TTC549 (cell line): ENCODE measurements at regions not wholly inside any gene's neighbourhood (a gene's known extent, or its start where the extent isn't known, plus 50 kb on each side); places are given as distances from the start of the nearest gene placed in this dataset.

Experiments
- FAIRE-seq: peaks from 2 replicates; lab custom pipeline; 2012; peaks lifted over from hg19 to GRCh38; lab: Jason Lieb, UNC

DNA sequence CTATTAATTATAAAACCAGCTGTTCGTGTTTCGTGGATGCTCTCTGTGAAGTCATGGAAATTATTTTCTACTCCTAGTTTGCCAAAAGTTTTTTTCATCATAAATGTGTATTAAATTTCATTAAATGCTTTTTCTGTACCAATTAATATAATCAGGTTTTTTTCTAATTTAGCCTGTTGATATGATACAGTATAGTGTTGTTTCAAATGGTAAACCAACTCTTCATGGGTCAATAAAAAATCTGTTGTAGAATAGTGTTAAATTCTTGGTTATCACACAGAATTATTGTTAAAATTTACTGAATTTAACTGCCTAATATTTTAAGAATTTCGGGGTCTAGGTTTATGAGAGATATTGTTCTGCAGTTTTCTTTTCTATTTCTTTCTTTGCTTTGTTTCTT lies 505.9 kb upstream of the MANEA start:
- no peak for FAIRE-seq

DNA sequence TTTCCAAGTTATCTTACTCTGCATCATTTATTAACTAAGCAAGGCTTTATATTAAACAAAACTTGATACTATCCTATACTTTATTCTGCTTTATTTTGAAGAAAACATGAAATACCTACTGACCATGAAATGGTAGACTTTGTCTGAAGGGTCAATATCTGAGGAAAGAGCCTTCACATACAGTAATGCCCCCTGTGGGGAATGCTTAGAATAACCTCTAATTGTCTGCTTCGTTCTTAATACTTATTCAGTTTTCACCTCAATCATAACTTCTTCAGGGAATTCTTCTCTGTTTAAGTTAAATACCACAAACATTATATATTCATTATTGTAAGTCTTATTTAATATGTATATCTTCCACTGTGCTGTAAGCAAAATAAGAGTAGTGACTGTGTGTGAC lies 498.9 kb upstream of the MANEA start:
- no peak for FAIRE-seq

DNA sequence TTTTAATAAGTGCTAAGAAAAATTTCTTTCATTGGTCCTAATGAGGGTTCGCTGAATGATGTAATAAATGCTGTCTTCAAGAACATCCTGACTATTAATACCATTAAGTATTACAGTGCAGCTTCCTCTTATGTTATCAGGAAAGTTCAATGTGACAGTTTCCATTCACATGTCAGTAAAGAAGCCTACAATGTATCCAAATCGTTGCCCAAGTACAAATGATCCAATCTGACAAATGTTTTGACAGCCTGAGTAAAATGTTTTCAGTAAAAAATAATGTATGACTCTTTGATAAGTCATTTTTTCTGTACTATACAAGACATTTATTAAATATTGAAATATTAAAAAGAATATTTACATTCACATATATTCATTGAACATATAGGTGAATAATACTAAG lies 496.1 kb upstream of the MANEA start:
- FAIRE-seq = no peak

- FAIRE-seq = no peak
These were observed 495.4 kb upstream of the MANEA start for GRCh38 chr6:95081949-95082348.

GRCh38 chr6:95083506-95083905 lies 493.8 kb upstream of the MANEA start:
- no peak for FAIRE-seq

GRCh38 chr6:95084867-95085266 lies 492.5 kb upstream of the MANEA start:
- no peak for FAIRE-seq

DNA sequence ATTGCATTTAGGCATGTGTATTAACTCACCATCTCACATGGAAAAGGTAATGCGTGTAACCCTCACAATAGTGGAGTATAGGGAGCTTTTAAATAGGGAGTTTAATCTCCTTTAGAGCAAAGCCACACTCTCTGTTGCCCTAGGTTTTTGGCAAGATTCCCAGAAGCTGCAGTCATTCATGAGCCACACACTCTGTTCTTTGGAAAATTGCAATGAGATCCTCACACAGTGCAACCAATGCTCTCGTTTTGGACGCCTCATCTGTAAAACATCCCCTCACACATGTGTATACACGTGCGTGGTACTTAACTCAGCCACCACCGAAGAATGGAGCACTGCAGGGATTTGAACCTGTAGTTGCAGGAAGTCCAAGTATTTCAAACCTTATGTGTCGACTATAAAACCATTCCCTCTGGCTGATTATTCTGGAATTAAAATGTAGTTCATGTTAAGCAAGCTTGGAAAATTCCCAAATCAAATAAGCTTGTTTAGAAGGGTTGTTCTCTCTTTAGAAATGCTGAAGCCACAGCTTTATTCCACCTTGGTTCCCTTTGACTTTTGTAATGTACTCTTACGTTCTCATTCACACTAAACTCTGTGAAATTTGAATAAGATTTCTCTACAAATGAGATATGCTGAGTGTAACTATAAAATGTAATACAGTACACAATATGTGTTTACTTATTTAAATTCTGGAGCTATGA lies 489.8 kb upstream of the MANEA start:
- no peak for FAIRE-seq

DNA sequence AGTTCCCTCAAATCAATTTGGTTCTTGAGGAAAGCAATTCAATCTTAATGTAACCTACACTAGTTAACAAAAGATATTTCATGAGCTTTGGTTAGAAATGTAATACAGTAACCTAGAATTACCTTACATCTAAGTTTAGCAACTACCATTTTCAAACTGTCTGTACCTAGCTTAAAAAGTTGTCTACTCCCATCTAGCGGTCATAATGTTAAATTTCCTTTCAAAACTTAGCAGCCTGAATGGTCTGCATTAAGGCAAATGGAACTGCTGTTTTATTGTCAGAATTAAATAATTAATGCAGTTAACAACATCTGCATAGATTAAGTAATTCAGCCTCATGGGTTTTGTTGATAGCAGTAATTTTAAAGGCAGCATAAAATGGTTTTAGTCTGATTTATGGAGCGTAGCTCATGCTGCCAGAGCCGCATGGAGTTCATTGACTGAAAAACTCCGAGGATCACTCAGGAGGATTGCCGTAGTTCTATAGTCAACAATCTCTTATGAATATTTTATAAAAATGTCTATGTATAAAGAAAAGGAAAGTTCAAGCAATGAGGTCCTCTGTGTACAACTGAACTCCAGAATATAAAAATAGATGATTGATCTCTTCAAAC lies 485.4 kb upstream of the MANEA start:
- no peak for FAIRE-seq

DNA sequence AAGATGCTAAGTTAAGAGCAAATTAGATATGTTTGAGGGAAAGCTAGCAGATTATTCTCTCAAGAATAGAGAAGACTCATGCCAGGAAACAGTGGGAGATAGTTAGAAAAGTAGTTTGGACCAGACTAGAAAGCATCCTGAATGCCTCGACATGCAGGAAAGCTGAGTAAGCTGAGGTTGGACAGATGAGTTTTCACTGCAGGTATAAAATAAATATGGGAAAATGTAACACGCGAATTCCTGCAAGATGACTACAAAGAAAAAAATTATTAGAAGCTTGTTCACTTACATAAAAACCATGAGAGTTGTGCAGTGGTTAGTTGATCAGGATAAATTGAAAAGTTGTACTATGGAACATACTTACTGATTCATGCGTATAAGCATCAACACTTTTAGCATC lies 484.2 kb upstream of the MANEA start:
- no peak for FAIRE-seq

GRCh38 chr6:95094751-95095663 lies 482.3 kb upstream of the MANEA start:
- no peak for FAIRE-seq

DNA sequence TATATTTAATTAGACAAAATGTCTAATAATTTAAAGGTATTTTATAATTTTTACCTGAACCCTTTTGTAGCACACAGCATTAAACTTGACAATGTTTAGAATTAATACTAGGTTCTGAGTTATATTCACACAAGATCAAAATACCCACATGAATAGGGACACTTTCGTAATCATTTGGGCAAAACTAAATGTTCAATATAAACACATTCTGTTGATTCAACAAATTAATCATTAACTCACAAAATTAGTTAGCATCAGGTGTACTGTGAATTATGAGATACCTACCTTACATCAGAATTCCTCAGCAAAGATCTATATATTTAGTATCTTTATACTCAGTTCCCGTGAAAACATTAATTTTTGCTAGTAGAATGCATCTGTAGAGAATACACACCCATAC lies 481.5 kb upstream of the MANEA start:
- no peak for FAIRE-seq

DNA sequence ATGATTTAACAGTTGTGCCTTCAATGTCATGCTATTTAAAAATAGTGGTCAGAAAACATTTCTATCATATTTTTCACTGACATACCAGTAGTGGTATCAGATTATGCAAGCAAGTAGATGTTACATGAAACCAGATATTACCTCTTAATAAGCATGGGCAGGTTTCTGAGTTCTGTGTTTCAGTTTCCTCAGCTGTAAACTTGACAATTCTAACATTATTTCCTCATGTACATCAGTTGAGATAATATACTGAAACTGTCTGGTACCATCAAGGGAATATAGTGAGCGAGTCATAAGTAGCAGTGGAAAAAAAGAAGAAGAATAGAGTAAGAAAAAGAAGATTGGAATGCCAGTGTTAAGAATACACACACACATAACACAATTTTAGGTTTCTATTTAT lies 477.9 kb upstream of the MANEA start:
- no peak for FAIRE-seq

DNA sequence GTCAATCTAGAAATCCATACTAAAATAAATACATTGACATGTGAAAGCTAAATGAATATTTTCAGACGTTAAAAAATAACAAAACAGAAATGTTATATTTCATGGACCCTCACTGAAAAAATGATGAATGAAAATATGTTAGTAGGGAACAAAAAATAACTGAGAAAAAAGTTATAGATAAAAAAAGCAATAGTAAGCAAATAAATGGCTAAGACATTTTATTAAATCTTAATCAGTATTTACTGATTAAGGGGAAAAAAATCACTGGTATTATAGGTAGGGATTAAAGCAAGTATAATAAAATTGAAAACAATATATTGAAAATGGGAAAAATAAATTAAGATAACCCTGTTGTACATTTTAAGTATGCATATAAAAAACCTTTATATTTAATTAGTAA lies 468.1 kb upstream of the MANEA start:
- FAIRE-seq = no peak

DNA sequence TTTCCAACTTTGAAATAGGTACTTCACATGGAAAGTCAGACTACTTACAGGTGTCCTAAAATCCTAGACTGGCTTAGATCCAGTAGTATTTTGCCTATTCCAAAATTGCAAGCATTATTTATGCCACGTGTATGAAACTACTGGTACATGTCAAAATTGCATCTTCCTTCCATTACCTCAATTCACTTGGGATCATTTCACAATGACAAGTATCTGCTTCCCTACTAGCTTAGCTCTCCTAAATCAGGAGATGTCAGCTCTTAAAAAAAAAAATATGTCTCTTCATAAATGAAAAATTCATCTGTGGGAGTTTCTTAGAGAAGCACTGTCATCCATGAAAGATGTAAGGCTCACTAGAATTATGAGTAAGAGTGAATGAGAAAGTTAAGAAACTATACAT lies 466.6 kb upstream of the MANEA start:
- no peak for FAIRE-seq

GRCh38 chr6:95117236-95117635 lies 460.1 kb upstream of the MANEA start:
- FAIRE-seq = no peak

DNA sequence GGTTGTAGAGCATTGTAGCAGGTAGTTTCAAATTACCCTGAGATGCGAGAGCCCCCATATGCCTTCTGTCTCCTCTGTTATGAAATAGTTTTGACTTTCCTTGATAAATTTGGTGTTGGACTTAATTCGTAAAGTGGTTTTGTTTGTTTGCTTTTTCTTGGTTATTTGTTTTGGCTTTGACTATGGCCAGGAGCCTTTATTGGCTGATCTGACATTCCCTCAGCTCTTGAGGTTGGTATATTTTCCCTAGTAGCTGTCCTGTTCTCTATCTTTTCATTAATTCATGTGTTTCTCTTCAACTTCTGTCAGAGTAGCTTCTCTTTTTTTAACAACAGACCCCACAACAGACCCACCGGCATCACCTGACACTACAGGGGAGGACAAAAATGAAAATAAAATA lies 457.4 kb upstream of the MANEA start:
- FAIRE-seq = no peak

GRCh38 chr6:95120984-95121383 lies 456.4 kb upstream of the MANEA start:
- FAIRE-seq = no peak

GRCh38 chr6:95127261-95127660 lies 450.1 kb upstream of the MANEA start:
- no peak for FAIRE-seq

DNA sequence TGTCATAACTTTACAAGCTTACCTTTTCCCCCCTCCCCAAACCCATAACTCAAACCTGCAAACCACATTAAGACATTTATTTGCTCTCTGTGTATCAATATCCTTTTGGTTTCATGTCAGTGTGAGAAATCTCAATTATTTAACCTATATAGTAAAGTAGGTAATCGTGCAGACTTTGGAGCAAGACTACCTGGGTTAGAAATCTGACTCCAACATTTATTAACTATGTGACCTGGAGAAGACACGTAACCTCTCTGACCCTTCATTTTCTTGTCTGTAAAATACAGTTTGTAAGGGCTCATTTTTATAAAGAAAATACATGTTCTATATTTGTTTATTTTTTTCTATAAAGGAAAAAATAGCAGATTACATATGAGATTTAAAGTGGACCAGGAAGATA lies 448.9 kb upstream of the MANEA start:
- FAIRE-seq = no peak

- no peak for FAIRE-seq
These were observed 448.4 kb upstream of the MANEA start for GRCh38 chr6:95128947-95129346.

GRCh38 chr6:95133578-95133977 lies 443.8 kb upstream of the MANEA start:
- no peak for FAIRE-seq

DNA sequence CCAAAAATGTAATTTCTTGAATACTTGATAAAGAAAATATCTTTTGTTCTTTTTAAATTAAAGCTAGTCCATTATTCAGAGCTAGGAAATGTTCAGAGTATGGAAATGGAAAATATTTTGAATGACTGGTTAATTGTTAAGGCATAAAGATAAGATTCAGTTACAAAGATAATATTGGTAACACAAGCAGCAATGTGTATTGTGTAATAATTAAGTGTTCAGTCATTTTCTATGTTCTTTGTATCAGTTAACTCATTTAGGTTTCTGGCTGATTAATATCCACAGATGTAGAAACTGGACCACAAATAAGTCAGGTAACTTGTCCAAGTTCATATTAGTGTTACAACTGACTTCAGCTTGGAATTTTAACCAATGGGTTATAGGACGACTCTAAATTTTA lies 442.2 kb upstream of the MANEA start:
- FAIRE-seq = no peak

DNA sequence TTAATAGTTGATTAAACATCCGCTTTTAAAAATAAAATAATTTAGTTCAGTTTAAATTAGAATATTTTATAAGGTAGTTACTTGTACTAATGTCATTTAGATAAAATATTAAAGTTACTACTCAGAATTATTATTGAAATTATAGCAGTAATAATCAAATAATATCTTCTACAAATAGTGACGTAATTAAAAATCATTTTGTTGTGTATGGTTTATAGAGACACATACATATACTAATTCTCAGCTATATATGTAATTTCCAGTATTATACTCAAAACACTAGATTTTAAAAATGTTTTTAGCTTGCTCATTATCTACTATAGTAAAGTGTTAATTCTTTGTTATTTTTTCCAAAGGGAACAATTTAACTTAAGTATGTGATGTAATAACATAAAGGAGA lies 435.2 kb upstream of the MANEA start:
- FAIRE-seq = no peak
